ENCODE measurements at regions not wholly inside any gene's neighbourhood (a gene's known extent, or its start where the extent isn't known, plus 50 kb on each side); places are given as distances from the start of the nearest gene placed in this dataset.

- H3K27ac ChIP-seq (ENCODE audit: low read depth in 1 of 2, low read length in 1 of 2), result no peak overlapping the region
- peak in 1 of 3 donors; percentile 61 for DNase-seq
- H3K4me3 ChIP-seq, result no peak overlapping the region
- TF ChIP-seq CTCF (IDR thresholded peaks at IDR 0.05; ENCODE audit: control extremely low read depth, extremely low read depth), result no peak
- H3K9ac ChIP-seq (ENCODE audit: insufficient read depth in 1 of 2, low read length in 2 of 2), result no peak overlapping the region
- H3K9me3 ChIP-seq (ENCODE audit: control insufficient read depth in 4 of 4, insufficient read depth in 3 of 4, low read length in 3 of 4), result no peaks in the 10 kb centered on the region
- H3K36me3 ChIP-seq (ENCODE audit: control insufficient read depth in 4 of 4, insufficient read depth in 4 of 4, low read length in 4 of 4), result no peaks in the 10 kb centered on the region
- ATAC-seq (ENCODE audit: insufficient read depth, low FRiP score), result peak; percentile 10
- H3K27me3 ChIP-seq (ENCODE audit: control insufficient read depth in 3 of 3, insufficient read depth in 3 of 3, low read length in 2 of 3), result no peaks in the 10 kb centered on the region
- H3K4me1 ChIP-seq (ENCODE audit: control insufficient read depth in 5 of 5, insufficient read depth in 5 of 5, low read length in 5 of 5), result peaks cover 0 to 35% (median 3%) of the 10 kb centered on the region in 5 donors
- WGBS, 2 donors, result 55 to 72% methylated on average over 1 of the region's 1 CpG
Measured at GRCh38 chr12:77232045-77232444, 166.7 kb upstream of the E2F7 start.

GRCh38 chr12:77231501-77231918 lies 166.1 kb upstream of the E2F7 start:
- H3K27me3 ChIP-seq (ENCODE audit: control insufficient read depth in 3 of 3, insufficient read depth in 3 of 3, low read length in 2 of 3), result no peaks in the 10 kb centered on the region
- no peak overlapping the region for H3K4me3 ChIP-seq
- no peak for TF ChIP-seq CTCF (IDR thresholded peaks at IDR 0.05; ENCODE audit: control extremely low read depth, extremely low read depth)
- 3 to 7% methylated on average over 5 of the region's 5 CpGs for whole genome bisulfite sequencing, 2 donors
- H3K36me3 ChIP-seq (ENCODE audit: control insufficient read depth in 4 of 4, insufficient read depth in 4 of 4, low read length in 4 of 4), result no peaks in the 10 kb centered on the region
- no peak overlapping the region for H3K27ac ChIP-seq (ENCODE audit: low read depth in 1 of 2, low read length in 1 of 2)
- peaks cover 0 to 35% (median 3%) of the 10 kb centered on the region in 5 donors for H3K4me1 ChIP-seq (ENCODE audit: control insufficient read depth in 5 of 5, insufficient read depth in 5 of 5, low read length in 5 of 5)
- no peak overlapping the region for H3K9ac ChIP-seq (ENCODE audit: insufficient read depth in 1 of 2, low read length in 2 of 2)
- H3K9me3 ChIP-seq (ENCODE audit: control insufficient read depth in 4 of 4, insufficient read depth in 3 of 4, low read length in 3 of 4), result no peaks in the 10 kb centered on the region
- DNase-seq (peak; percentile 85 to 94 (median 93)), ATAC-seq (ENCODE audit: insufficient read depth, low FRiP score) (peak; percentile 44)

GRCh38 chr12:77229640-77230442 lies 164.5 kb upstream of the E2F7 start:
- no peak overlapping the region for H3K4me3 ChIP-seq
- ATAC-seq (ENCODE audit: insufficient read depth, low FRiP score), result no peak
- peaks cover 0 to 35% (median 3%) of the 10 kb centered on the region in 5 donors for H3K4me1 ChIP-seq (ENCODE audit: control insufficient read depth in 5 of 5, insufficient read depth in 5 of 5, low read length in 5 of 5)
- peaks cover 0 to 2% (median 0%) of the 10 kb centered on the region in 4 donors for H3K9me3 ChIP-seq (ENCODE audit: control insufficient read depth in 4 of 4, insufficient read depth in 3 of 4, low read length in 3 of 4)
- TF ChIP-seq CTCF (IDR thresholded peaks at IDR 0.05; ENCODE audit: control extremely low read depth, extremely low read depth), result no peak
- no peaks in the 10 kb centered on the region for H3K36me3 ChIP-seq (ENCODE audit: control insufficient read depth in 4 of 4, insufficient read depth in 4 of 4, low read length in 4 of 4)
- no peak overlapping the region for H3K9ac ChIP-seq (ENCODE audit: insufficient read depth in 1 of 2, low read length in 2 of 2)
- peak in 2 of 3 donors; percentile 70 to 78 for DNase-seq
- WGBS, 2 donors, result 38 to 59% methylated on average over 6 of the region's 6 CpGs
- no peaks in the 10 kb centered on the region for H3K27me3 ChIP-seq (ENCODE audit: control insufficient read depth in 3 of 3, insufficient read depth in 3 of 3, low read length in 2 of 3)
- H3K27ac ChIP-seq (ENCODE audit: low read depth in 1 of 2, low read length in 1 of 2), result no peak overlapping the region

All from lung (tissue), 11 donors.